SK-N-SH (cell line): ENCODE measurements at regions not wholly inside any gene's neighbourhood (a gene's known extent, or its start where the extent isn't known, plus 50 kb on each side); places are given as distances from the start of the nearest gene placed in this dataset.

Experiments used
- CTCF ChIA-PET: fragments of 300-600, 350-600 bp; formaldehyde crosslinking; extraction: SDS; loops from one replicate; lab custom pipeline; 2021; lab: Yijun Ruan, JAX
- POLR2A ChIA-PET: fragments of 350-600 bp; sonication (Branson Sonifier 250); formaldehyde crosslinking; extraction: SDS; loops from one replicate; lab custom pipeline; 2020; ENCODE audit warnings: antibody characterized with exemption, inconsistent platforms; lab: Yijun Ruan, JAX
- DNase-seq: peaks from one replicate; pipeline ENCODE4 v3.0.0; 2012
- H2AFZ ChIP-seq: fragments of 200-600 bp; sonication (generic); 2 replicates; pipeline ENCODE4 v1.8.1; 2016; ENCODE audit warnings: antibody characterized with exemption, mild to moderate bottlenecking, low read depth
- H3F3A ChIP-seq: fragments of 200-600 bp; sonication (generic); replicated peaks from 2 replicates; pipeline ENCODE3; 2016; ENCODE audit warnings: antibody characterized with exemption, mild to moderate bottlenecking; ENCODE audit not compliant: insufficient read depth
- H3K27ac ChIP-seq, 2 experiments: fragments of 200-500 bp in 1 of 2; fragments of 200-600 bp in 1 of 2; sonication (Bioruptor generic) in 1 of 2; sonication (generic), shearing (Covaris generic) in 1 of 2; 2 replicates each; pipeline versions ENCODE4 v1.5.1 to v1.6.1; 2014 to 2016; ENCODE audit warnings: low read depth in 2 of 2, inconsistent platforms in 1 of 2, low read length in 1 of 2, mild to moderate bottlenecking in 1 of 2, mixed read lengths in 1 of 2
- H3K27me3 ChIP-seq: fragments of 200-600 bp; sonication (generic), shearing (Covaris generic); 2 replicates; pipeline ENCODE4 v1.6.1; 2016; ENCODE audit warnings: mixed run types; ENCODE audit not compliant: insufficient read depth
- H3K36me3 ChIP-seq, 2 experiments: fragments of 200-500 bp in 1 of 2; fragments of 200-600 bp in 1 of 2; sonication (Bioruptor generic) in 1 of 2; sonication (generic) in 1 of 2; replicated peaks in 1 of 2; 2 replicates each; pipeline versions ENCODE3 to v1.5.1; 2014 to 2016; ENCODE audit warnings: low read length in 1 of 2, mild to moderate bottlenecking in 1 of 2; ENCODE audit not compliant: insufficient read depth in 2 of 2, control insufficient read depth in 1 of 2
- H3K4me1 ChIP-seq, 2 experiments: fragments of 200-500 bp in 1 of 2; fragments of 200-600 bp in 1 of 2; sonication (Bioruptor generic) in 1 of 2; sonication (generic), shearing (Covaris generic) in 1 of 2; 2 replicates each; pipeline versions ENCODE4 v1.5.1 to v1.6.1; 2014 to 2016; ENCODE audit warnings: low read depth in 1 of 2, low read length in 1 of 2, mixed run types in 1 of 2; ENCODE audit not compliant: insufficient read depth in 2 of 2, control insufficient read depth in 1 of 2
- H3K4me2 ChIP-seq: fragments of 200-600 bp; sonication (generic), shearing (Covaris generic); 2 replicates; pipeline ENCODE4 v1.6.1; 2017; ENCODE audit warnings: mixed run types
- H3K4me3 ChIP-seq, 2 experiments: fragments of 200-500 bp in 1 of 2; fragments of 200-600 bp in 1 of 2; sonication (Bioruptor generic) in 1 of 2; sonication (generic), shearing (Covaris generic) in 1 of 2; 2 replicates each; pipeline versions ENCODE4 v1.5.1 to v1.8.1; 2014 to 2016; ENCODE audit warnings: low read depth in 2 of 2, inconsistent platforms in 1 of 2, low read length in 1 of 2, mild to moderate bottlenecking in 1 of 2, mixed read lengths in 1 of 2, moderate library complexity in 1 of 2
- H3K79me2 ChIP-seq: fragments of 200-600 bp; sonication (generic); 2 replicates; pipeline ENCODE4 v1.8.1; 2017; ENCODE audit warnings: mild to moderate bottlenecking; ENCODE audit not compliant: insufficient read depth
- H3K9ac ChIP-seq: fragments of 200-600 bp; sonication (generic); 2 replicates; pipeline ENCODE4 v1.6.1; 2017; ENCODE audit warnings: mixed run types
- H3K9me2 ChIP-seq: fragments of 200-600 bp; sonication (generic); 2 replicates; pipeline ENCODE4 v1.6.1; 2017; ENCODE audit warnings: mixed run types
- H3K9me3 ChIP-seq: fragments of 200-600 bp; sonication (generic); 2 replicates; pipeline ENCODE4 v1.6.1; 2017; ENCODE audit warnings: mixed run types, mild to moderate bottlenecking, moderate library complexity
- H4K20me1 ChIP-seq: fragments of 200-600 bp; sonication (generic); 2 replicates; pipeline ENCODE4 v1.6.1; 2017; ENCODE audit warnings: mild to moderate bottlenecking, mixed run types; ENCODE audit not compliant: insufficient read depth
- ELF1 ChIP-seq: IDR thresholded peaks from 2 replicates; pipeline ENCODE4 v1.4.0; 2012
- EP300 ChIP-seq, 2 experiments: IDR thresholded peaks; 2 replicates each; pipeline versions ENCODE4 v1.4.0 to v1.6.1; 2012; ENCODE audit warnings: borderline replicate concordance in 1 of 2, low read depth in 1 of 2, low read length in 1 of 2
- EZH2phosphoT487 ChIP-seq: fragments of 200-600 bp; sonication (generic); IDR thresholded peaks from 2 replicates; pipeline ENCODE4 v1.6.1; 2017; ENCODE audit warnings: low read depth, mixed run types, mild to moderate bottlenecking, antibody characterized with exemption, moderate library complexity, borderline replicate concordance
- FOXM1 ChIP-seq: IDR thresholded peaks from 2 replicates; pipeline ENCODE4 v1.4.0; 2012; ENCODE audit warnings: low read depth, mild to moderate bottlenecking
- GABPA ChIP-seq: IDR thresholded peaks from 2 replicates; pipeline ENCODE4 v1.4.0; 2012; ENCODE audit warnings: low read depth, mild to moderate bottlenecking
- GATA2 ChIP-seq: sonication (generic); formaldehyde crosslinking; IDR thresholded peaks from 2 replicates; pipeline ENCODE4 v1.5.0; 2020; ENCODE audit warnings: mild to moderate bottlenecking, missing genetic modification reagents
- JUND ChIP-seq: IDR thresholded peaks from 2 replicates; pipeline ENCODE4 v1.4.0; 2012
- RAD21 ChIP-seq: IDR thresholded peaks from 2 replicates; pipeline ENCODE4 v1.6.1; 2012; ENCODE audit warnings: mild to moderate bottlenecking, low read length
- RFX5 ChIP-seq: IDR thresholded peaks from 2 replicates; pipeline ENCODE4 v1.6.1; 2012; ENCODE audit warnings: mild to moderate bottlenecking, improper control_type of control experiment, low read length
- SIN3A ChIP-seq: IDR thresholded peaks from 2 replicates; pipeline ENCODE4 v1.6.1; 2012; ENCODE audit warnings: low read depth, mild to moderate bottlenecking, low read length, moderate library complexity, borderline replicate concordance
- TAF1 ChIP-seq: IDR thresholded peaks from 2 replicates; pipeline ENCODE4 v1.6.1; 2012; ENCODE audit warnings: low read depth, mild to moderate bottlenecking, low read length, moderate library complexity, borderline replicate concordance
- YY1 ChIP-seq: IDR thresholded peaks from 2 replicates; pipeline ENCODE4 v1.4.0; 2012; ENCODE audit warnings: low read depth, mild to moderate bottlenecking
- WGBS: methylation state at CpG from one replicate; pipeline ENCODE4 v1.1.6; 2017; ENCODE audit warnings: low lambda C conversion rate; 5-methylcytosine and 5-hydroxymethylcytosine counted together
- TF ChIP-seq, protein P1 (sequence below): fragments of 200-600 bp; sonication (generic); IDR thresholded peaks from 2 replicates; pipeline ENCODE4 v1.6.1; 2017; ENCODE audit warnings: antibody characterized with exemption, mild to moderate bottlenecking, moderate library complexity
- TF ChIP-seq, protein P2 (sequence below): IDR thresholded peaks from 2 replicates; pipeline ENCODE4; 2012
- TF ChIP-seq, protein P3 (sequence below): IDR thresholded peaks from 2 replicates; pipeline ENCODE4 v1.4.0; 2012; ENCODE audit warnings: low read depth, borderline replicate concordance
- TF ChIP-seq, protein P4 (sequence below): IDR thresholded peaks from 2 replicates; pipeline ENCODE4 v1.4.0; 2012; ENCODE audit warnings: low read depth, borderline replicate concordance
- TF ChIP-seq, protein P5 (sequence below): fragments of 150-350 bp; IDR thresholded peaks from 2 replicates; pipeline ENCODE4 v1.6.1; 2016; ENCODE audit warnings: mild to moderate bottlenecking, low read depth, low read length

DNA sequence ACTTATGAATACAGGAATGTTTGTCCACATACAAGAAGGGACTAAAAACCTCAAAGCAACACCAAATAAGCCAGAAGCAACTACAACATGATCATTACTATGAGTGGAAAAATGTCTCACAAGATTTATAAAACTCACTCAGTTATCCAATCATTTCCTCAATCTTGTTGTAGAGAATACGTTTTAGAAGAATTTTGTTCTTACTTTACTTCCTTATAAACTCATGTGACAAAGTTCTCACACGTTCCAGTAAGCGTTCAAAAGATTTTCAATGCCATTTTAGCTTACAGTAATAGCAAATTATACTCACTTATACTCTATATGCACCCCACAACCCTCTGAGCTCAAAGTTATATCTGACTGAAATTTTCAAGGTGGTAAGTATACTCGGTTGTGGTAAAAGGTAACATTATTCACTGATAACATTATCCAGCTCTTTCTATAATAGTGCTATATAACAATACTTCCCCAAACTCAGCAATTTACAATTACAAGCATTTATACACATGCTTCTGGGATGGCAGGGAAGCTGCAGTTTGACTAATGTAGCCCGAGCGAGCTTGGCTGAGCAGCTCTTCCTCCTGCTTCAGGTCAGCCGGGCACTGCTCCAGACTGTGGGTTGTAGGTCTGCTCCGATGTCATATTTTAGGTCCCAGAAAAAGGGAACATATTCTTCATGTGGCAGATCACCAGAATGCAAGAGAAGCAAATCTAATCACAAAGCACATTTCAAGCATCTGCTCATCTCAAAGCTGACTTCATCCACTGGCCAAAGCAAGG is 226.3 kb downstream of the RCHY1 start:
- POLR2A ChIA-PET, result no interaction called here
- H3K9ac ChIP-seq, result no peak overlapping the region
- 11% methylated on average over 8 of the region's 8 CpGs for WGBS

DNA sequence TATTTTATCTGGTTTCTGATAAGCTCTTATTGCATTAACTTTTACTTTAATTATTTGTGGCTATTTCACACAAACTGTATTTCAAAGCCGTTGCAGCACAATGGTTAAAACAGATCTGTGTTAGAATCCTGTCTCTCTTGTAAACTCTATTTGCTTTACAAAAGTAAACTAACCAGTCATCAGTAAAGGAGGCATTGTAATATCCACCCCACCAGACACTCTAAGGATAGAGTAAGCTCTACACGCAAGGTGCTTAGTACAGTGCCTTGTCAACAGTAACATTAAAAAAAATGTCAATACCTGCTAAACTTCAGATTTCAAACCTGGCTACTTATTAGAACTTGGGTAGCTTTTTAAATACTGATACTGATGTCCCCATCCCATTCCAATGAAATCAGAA is 228.4 kb downstream of the RCHY1 start:
- Histone ChIP-seq H3K27ac (no peak overlapping the region), H2AFZ (no peak overlapping the region), H3K9me2 (no peaks in the 10 kb centered on the region), H3K36me3 (no peaks in the 10 kb centered on the region), H3K4me3 (no peak overlapping the region), H3K4me2 (no peak overlapping the region), H4K20me1 (no peaks in the 10 kb centered on the region), H3K4me1 (no peaks in the 10 kb centered on the region), H3K79me2 (no peaks in the 10 kb centered on the region), H3K27me3 (no peaks in the 10 kb centered on the region; the same call in 1 of the 2 replicates), H3K9ac (no peak overlapping the region), H3F3A (no peaks in the 10 kb centered on the region), H3K9me3 (no peaks in the 10 kb centered on the region)
- POLR2A ChIA-PET, result no interaction called here
- CTCF ChIA-PET, result no interaction called here
- WGBS, result 3% methylated on average over 2 of the region's 2 CpGs
- DNase-seq, result no peak
- TF ChIP-seq SIN3A (no peak), FOXM1 (no peak), GABPA (no peak), GATA2 (CRISPR knock-in tag) (no peak), RFX5 (no peak), EZH2phosphoT487 (no peak)
- TF ChIP-seq, protein P1, sequence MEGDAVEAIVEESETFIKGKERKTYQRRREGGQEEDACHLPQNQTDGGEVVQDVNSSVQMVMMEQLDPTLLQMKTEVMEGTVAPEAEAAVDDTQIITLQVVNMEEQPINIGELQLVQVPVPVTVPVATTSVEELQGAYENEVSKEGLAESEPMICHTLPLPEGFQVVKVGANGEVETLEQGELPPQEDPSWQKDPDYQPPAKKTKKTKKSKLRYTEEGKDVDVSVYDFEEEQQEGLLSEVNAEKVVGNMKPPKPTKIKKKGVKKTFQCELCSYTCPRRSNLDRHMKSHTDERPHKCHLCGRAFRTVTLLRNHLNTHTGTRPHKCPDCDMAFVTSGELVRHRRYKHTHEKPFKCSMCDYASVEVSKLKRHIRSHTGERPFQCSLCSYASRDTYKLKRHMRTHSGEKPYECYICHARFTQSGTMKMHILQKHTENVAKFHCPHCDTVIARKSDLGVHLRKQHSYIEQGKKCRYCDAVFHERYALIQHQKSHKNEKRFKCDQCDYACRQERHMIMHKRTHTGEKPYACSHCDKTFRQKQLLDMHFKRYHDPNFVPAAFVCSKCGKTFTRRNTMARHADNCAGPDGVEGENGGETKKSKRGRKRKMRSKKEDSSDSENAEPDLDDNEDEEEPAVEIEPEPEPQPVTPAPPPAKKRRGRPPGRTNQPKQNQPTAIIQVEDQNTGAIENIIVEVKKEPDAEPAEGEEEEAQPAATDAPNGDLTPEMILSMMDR, result no peak
- TF ChIP-seq, protein P2, sequence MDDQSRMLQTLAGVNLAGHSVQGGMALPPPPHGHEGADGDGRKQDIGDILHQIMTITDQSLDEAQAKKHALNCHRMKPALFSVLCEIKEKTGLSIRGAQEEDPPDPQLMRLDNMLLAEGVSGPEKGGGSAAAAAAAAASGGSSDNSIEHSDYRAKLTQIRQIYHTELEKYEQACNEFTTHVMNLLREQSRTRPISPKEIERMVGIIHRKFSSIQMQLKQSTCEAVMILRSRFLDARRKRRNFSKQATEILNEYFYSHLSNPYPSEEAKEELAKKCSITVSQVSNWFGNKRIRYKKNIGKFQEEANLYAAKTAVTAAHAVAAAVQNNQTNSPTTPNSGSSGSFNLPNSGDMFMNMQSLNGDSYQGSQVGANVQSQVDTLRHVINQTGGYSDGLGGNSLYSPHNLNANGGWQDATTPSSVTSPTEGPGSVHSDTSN, result no peak
- TF ChIP-seq, protein P3, sequence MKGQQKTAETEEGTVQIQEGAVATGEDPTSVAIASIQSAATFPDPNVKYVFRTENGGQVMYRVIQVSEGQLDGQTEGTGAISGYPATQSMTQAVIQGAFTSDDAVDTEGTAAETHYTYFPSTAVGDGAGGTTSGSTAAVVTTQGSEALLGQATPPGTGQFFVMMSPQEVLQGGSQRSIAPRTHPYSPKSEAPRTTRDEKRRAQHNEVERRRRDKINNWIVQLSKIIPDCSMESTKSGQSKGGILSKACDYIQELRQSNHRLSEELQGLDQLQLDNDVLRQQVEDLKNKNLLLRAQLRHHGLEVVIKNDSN, result no peak
- TF ChIP-seq, protein P4, sequence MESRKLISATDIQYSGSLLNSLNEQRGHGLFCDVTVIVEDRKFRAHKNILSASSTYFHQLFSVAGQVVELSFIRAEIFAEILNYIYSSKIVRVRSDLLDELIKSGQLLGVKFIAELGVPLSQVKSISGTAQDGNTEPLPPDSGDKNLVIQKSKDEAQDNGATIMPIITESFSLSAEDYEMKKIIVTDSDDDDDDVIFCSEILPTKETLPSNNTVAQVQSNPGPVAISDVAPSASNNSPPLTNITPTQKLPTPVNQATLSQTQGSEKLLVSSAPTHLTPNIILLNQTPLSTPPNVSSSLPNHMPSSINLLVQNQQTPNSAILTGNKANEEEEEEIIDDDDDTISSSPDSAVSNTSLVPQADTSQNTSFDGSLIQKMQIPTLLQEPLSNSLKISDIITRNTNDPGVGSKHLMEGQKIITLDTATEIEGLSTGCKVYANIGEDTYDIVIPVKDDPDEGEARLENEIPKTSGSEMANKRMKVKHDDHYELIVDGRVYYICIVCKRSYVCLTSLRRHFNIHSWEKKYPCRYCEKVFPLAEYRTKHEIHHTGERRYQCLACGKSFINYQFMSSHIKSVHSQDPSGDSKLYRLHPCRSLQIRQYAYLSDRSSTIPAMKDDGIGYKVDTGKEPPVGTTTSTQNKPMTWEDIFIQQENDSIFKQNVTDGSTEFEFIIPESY, result no peak
- TF ChIP-seq, protein P5, sequence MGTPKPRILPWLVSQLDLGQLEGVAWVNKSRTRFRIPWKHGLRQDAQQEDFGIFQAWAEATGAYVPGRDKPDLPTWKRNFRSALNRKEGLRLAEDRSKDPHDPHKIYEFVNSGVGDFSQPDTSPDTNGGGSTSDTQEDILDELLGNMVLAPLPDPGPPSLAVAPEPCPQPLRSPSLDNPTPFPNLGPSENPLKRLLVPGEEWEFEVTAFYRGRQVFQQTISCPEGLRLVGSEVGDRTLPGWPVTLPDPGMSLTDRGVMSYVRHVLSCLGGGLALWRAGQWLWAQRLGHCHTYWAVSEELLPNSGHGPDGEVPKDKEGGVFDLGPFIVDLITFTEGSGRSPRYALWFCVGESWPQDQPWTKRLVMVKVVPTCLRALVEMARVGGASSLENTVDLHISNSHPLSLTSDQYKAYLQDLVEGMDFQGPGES, result no peak

More for the DNA sequence above, 226.3 kb downstream of the RCHY1 start:
- Histone ChIP-seq H2AFZ (no peak overlapping the region), H4K20me1 (no peaks in the 10 kb centered on the region), H3K9me2 (no peaks in the 10 kb centered on the region), H3K4me3 (no peak overlapping the region), H3K4me1 (no peaks in the 10 kb centered on the region), H3K79me2 (no peaks in the 10 kb centered on the region), H3F3A (no peaks in the 10 kb centered on the region), H3K9me3 (no peaks in the 10 kb centered on the region), H3K27me3 (no peaks in the 10 kb centered on the region; the same call in 1 of the 2 replicates), H3K36me3 (no peaks in the 10 kb centered on the region), H3K27ac (no peak overlapping the region), H3K4me2 (no peak overlapping the region)
- no peak for DNase-seq
- CTCF ChIA-PET, result no interaction called here
- TF ChIP-seq EZH2phosphoT487 (no peak), ELF1 (no peak), EP300 (IDR thresholded peaks at IDR 0.05; ENCODE audit: borderline replicate concordance in 1 of 2, low read depth in 1 of 2, low read length in 1 of 2) (no peak), YY1 (no peak), TAF1 (no peak), RAD21 (no peak), JUND (no peak)
- TF ChIP-seq, protein P3, result no peak
- TF ChIP-seq, protein P2, result no peak
